Dedifferentiated amniotic fluid mesenchymal stem cell (primary cell): ENCODE measurements at regions not wholly inside any gene's neighbourhood (a gene's known extent, or its start where the extent isn't known, plus 50 kb on each side); places are given as distances from the start of the nearest gene placed in this dataset.
"Not testable (repeated sequence)": the region's sequence is repeated elsewhere in the genome, so short reads cannot be mapped to it uniquely, and the experiment has no call there.

Experiments used
- DNase-seq: peaks from one replicate; pipeline ENCODE4 v3.0.0-alpha.2; 2016; ENCODE audit errors: extremely low spot score

- no peak for DNase-seq
These were observed 578.7 kb downstream of the ADCYAP1 start for GRCh38 chr18:1483385-1483784.

- DNase-seq, result no peak
These were observed 582.8 kb downstream of the ADCYAP1 start for GRCh38 chr18:1487457-1487856.

- no peak for DNase-seq
These were observed 583.7 kb downstream of the ADCYAP1 start for GRCh38 chr18:1488394-1488793.

- DNase-seq, result no peak
These were observed 584.3 kb downstream of the ADCYAP1 start for GRCh38 chr18:1488957-1489356.

DNA sequence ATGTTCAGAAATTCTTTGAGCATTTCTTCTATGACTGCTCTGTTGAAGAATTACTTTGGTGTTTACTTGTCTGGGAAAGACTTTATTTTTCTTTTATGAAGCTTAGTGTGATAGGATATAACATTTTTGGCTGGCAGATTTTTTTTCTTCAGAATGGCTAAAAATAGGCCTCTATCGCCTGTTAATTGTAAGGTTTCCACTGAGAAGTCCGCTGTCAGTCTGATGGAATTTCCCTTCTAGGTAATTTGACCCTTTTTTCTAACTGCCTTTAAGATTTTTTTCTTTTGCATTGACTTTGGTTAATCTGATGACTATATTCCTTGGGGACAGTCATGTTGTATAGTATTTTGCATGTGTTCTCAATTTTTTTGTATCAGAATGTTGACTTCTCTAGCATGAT is 590.7 kb downstream of the ADCYAP1 start:
- no peak for DNase-seq

DNA sequence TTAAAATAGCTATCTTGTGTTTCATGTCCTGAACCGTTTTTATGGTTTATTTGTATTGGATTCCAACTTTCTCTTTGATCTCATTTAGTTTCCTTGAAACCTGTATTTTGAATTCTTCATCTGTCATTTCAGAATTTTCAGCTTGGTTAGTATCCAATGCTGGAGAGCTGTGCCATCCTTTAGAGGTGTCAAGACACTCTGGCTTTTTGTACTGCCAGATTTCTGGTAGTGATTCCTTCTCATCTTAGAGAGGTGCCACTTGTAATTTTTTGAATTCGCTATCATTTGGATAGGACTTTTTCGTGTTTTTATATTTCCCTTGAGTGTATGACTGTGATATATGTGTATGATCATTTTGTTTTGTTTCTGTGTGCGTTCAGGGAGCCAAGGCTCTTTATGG is 591.4 kb downstream of the ADCYAP1 start:
- no peak for DNase-seq

DNA sequence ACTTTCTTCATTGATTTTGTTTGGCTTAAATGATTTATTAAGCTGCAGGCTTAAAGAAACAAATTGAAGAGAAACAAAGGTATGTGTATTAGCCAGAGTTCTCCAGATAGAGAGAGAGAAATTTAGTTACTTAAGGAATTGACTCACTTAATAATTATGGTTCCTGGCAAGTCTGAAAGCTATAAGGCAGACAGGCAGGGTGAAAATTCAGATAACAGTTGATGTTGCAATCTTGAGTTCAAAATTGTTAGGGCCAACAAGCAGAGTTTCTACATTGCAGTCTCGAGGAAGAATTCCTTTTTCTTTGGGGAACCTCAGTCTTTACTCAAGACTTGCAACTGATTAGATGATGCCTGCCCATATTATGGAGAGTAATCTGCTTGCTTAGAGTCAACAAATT is 593.5 kb downstream of the ADCYAP1 start:
- DNase-seq, result no peak

DNA sequence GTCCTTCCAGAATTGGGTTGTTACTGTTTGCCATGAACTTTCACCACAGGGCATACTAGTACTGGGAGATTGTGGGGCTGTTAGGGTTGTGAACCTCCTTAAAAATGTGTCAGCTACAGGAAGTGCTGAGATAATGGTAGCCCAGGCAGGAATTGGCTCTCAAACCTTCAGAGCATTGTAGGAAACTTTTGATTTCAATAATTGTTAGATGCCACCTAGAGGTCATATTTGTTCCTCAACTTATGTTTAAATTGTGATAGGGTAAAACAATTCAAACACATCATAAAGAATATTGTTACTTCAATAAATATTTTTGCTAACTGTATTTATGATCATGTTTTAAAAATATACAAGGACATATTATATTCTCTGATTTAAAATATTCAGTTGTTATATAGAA is 594.6 kb downstream of the ADCYAP1 start:
- DNase-seq, result no peak

- no peak for DNase-seq
These were observed 599.2 kb downstream of the ADCYAP1 start for GRCh38 chr18:1503847-1504246.

DNA sequence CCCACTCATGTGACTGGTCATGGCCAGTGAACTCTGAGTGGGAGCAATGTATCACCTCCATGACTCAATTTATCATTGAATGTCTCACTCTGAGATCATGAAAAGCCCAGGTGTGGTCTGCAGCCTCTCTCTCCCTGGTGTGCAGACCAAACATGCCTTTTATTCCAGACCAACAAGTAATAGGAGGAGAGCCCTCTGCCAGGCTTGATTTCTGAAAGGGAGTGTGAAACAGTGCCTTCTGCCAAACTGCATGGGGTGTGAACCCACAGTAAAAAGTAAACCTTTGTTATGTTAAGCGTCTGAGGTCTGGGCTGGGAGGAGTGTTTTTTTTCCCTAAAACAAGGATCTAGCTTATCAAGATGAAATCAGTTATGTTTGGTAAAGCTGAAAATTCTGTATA is 601.2 kb downstream of the ADCYAP1 start:
- DNase-seq, result no peak

DNA sequence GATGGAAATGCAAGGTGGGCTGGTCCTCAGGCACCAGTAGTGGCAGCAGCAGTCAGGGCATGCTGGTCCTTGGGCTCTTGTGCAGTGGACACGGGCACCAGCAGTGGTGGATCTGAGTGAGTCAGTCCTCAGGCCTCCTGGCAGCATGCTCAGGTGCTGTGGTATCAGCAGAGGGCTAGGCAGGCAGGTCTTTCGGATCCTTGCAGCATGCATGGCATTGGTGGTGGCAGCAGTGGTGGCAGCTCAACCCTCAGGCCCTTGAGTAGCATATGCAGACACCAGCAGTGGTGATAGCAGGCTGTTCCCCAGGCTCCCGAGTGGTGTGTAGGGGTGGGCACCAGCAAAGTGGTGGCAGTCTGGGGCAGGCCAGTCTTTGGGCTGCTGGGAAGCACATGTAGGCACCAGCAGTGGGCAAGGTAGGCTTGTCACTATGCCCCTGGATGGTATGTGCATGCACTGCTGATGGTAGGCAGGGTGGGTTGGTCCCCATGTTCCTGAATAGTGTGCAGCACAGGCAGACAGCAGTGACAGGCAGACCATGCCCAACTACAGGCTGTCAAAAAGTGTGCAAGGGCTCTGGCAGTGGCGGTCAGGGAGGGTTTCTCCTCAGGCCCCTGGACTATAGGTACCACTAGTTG is 606.0 kb downstream of the ADCYAP1 start:
- DNase-seq, result no peak

DNA sequence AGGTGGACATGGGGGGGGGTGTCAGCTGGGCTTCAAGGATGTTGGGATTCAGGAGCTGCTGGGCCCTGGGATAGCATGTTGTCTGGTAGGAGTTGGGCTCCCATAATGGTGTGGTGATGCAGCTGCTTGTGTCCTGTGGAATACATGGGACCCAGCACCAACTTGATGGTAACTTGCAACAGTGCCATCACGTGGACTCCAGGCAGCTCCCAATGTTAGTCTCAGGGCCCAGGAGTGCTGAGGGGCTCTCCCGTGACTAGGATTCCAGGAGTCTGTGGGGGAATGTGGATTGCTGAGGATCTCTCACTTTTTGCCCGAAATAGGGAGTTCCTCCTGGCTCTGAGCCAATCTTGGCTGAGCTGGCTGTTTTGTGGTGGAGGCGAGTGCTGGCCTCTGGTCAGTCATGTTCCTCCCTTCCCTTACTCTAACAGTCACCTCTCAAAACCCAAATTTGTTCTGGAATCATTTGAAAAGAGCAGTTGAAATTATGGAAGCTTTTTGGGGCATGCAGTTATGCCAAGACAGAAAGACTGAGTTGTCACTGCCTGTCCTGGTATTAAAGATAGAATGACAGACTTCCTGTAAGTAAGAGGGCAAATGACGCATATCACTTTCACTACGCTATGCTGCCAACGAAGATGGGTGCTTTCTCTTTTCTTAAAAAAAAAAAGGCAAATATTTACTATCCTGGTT is 607.1 kb downstream of the ADCYAP1 start:
- no peak for DNase-seq

GRCh38 chr18:1513519-1513918 is 608.8 kb downstream of the ADCYAP1 start:
- no peak for DNase-seq

DNA sequence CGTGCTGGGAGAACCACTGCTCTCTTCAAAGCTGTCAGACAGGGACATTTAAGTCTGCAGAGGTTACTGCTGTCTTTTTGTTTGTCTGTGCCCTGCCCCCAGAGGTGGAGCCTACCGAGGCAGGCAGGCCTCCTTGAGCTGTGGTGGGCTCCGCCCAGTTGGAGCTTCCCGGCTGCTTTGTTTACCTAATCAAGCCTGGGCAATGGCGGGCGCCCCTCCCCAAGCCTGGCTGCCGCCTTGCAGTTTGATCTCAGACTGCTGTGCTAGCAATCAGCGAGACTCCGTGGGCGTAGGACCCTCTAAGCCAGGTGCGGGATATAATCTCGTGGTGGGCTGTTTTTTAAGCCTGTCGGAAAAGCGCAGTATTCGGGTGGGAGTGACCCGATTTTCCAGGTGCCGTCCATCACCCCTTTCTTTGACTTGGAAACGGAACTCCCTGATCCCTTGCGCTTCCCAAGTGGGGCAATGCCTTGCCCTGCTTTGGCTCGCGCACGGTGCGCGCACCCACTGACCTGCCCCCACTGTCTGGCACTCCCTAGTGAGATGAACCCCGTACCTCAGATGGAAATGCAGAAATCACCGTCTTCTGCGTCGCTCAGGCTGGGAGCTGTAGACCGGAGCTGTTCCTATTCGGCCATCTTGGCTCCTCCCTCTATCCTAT is 617.0 kb downstream of the ADCYAP1 start:
- DNase-seq, result not testable (repeated sequence)

- no peak for DNase-seq
These were observed 617.6 kb downstream of the ADCYAP1 start for GRCh38 chr18:1522249-1522615.

GRCh38 chr18:1526991-1527390 is 622.3 kb downstream of the ADCYAP1 start:
- no peak for DNase-seq

DNA sequence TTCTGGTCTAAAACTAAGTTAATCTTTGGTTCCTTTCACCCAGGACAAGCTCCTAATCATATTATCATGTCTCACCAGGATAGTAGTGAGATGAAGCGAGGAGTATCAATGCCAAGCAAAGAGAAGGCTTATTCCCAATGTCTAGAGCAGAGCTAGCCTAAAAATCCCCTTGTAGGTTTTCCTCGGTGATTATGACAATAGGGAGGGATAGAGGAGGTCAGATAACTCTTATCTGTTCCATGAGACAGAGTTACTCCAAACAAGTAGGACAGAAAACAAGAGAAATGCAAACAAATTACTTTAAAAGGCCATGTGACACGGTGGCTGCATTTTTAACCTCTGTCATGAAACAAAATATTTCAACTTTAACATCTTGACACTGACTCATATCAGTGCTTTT is 623.1 kb downstream of the ADCYAP1 start:
- DNase-seq, result no peak

- no peak for DNase-seq
These were observed 623.8 kb downstream of the ADCYAP1 start for GRCh38 chr18:1528447-1528846.

DNA sequence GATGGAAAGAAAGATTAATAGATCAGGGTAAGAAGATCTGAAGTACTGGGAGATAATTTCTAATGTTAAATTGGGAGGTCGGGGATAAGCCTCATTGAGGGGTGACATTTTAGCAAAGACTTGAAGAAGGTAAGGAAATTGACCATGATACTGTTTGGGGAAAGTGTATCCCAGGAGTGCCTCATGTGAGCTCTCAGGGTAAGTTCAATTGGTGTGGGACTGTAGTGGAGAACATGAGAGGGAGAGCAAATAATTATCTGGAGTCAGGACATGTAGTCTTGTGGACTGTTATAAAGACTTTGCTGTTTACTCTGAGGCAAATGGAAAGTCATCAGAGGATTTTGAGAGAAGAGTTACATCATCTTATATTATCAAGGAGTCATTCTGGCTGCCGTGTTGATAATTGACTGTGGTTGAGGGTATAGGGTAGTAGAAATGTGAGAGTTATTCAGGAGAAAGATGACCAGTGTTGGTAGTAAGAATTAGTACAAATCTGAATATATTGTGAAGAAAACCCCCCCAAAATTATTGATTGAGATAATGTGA is 624.4 kb downstream of the ADCYAP1 start:
- DNase-seq, result no peak

- DNase-seq, result no peak
These were observed 626.0 kb downstream of the ADCYAP1 start for GRCh38 chr18:1530650-1531049.

- DNase-seq, result no peak
These were observed 634.6 kb downstream of the ADCYAP1 start for GRCh38 chr18:1539276-1539675.

GRCh38 chr18:1541478-1541877 is 636.8 kb downstream of the ADCYAP1 start:
- DNase-seq, result no peak

- no peak for DNase-seq
These were observed 637.6 kb downstream of the ADCYAP1 start for GRCh38 chr18:1542230-1542774.
